ENCODE measurements at regions not wholly inside any gene's neighbourhood (a gene's known extent, or its start where the extent isn't known, plus 50 kb on each side); places are given as distances from the start of the nearest gene placed in this dataset.

GRCh38 chr4:15231265-15232091 is 196.4 kb upstream of the C1QTNF7 start:
- TF ChIP-seq, protein P1, sequence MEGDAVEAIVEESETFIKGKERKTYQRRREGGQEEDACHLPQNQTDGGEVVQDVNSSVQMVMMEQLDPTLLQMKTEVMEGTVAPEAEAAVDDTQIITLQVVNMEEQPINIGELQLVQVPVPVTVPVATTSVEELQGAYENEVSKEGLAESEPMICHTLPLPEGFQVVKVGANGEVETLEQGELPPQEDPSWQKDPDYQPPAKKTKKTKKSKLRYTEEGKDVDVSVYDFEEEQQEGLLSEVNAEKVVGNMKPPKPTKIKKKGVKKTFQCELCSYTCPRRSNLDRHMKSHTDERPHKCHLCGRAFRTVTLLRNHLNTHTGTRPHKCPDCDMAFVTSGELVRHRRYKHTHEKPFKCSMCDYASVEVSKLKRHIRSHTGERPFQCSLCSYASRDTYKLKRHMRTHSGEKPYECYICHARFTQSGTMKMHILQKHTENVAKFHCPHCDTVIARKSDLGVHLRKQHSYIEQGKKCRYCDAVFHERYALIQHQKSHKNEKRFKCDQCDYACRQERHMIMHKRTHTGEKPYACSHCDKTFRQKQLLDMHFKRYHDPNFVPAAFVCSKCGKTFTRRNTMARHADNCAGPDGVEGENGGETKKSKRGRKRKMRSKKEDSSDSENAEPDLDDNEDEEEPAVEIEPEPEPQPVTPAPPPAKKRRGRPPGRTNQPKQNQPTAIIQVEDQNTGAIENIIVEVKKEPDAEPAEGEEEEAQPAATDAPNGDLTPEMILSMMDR (IDR thresholded peaks at IDR 0.05 in 8 of 11, conservative IDR thresholded peaks at IDR 0.05 in 3 of 11): peak; percentile 56 to 85 (median 75)
- TF ChIP-seq POLR2A (IDR thresholded peaks at IDR 0.05) (no peak), POLR2AphosphoS5 (IDR thresholded peaks at IDR 0.05) (no peak)
